SK-N-SH (cell line): ENCODE measurements at regions not wholly inside any gene's neighbourhood (a gene's known extent, or its start where the extent isn't known, plus 50 kb on each side); places are given as distances from the start of the nearest gene placed in this dataset.

ENCODE experiments used
- CTCF ChIA-PET: fragments of 300-600, 350-600 bp; formaldehyde crosslinking; extraction: SDS; loops from one replicate; lab custom pipeline; 2021; lab: Yijun Ruan, JAX
- POLR2A ChIA-PET: fragments of 350-600 bp; sonication (Branson Sonifier 250); formaldehyde crosslinking; extraction: SDS; loops from one replicate; lab custom pipeline; 2020; ENCODE audit warnings: antibody characterized with exemption, inconsistent platforms; lab: Yijun Ruan, JAX
- DNase-seq: peaks from one replicate; pipeline ENCODE4 v3.0.0; 2012
- H2AFZ ChIP-seq: fragments of 200-600 bp; sonication (generic); 2 replicates; pipeline ENCODE4 v1.8.1; 2016; ENCODE audit warnings: antibody characterized with exemption, mild to moderate bottlenecking, low read depth
- H3F3A ChIP-seq: fragments of 200-600 bp; sonication (generic); replicated peaks from 2 replicates; pipeline ENCODE3; 2016; ENCODE audit warnings: antibody characterized with exemption, mild to moderate bottlenecking; ENCODE audit not compliant: insufficient read depth
- H3K27ac ChIP-seq, 2 experiments: fragments of 200-500 bp in 1 of 2; fragments of 200-600 bp in 1 of 2; sonication (Bioruptor generic) in 1 of 2; sonication (generic), shearing (Covaris generic) in 1 of 2; 2 replicates each; pipeline versions ENCODE4 v1.5.1 to v1.6.1; 2014 to 2016; ENCODE audit warnings: low read depth in 2 of 2, inconsistent platforms in 1 of 2, low read length in 1 of 2, mild to moderate bottlenecking in 1 of 2, mixed read lengths in 1 of 2
- H3K27me3 ChIP-seq: fragments of 200-600 bp; sonication (generic), shearing (Covaris generic); 2 replicates; pipeline ENCODE4 v1.6.1; 2016; ENCODE audit warnings: mixed run types; ENCODE audit not compliant: insufficient read depth
- H3K36me3 ChIP-seq, 2 experiments: fragments of 200-500 bp in 1 of 2; fragments of 200-600 bp in 1 of 2; sonication (Bioruptor generic) in 1 of 2; sonication (generic) in 1 of 2; replicated peaks in 1 of 2; 2 replicates each; pipeline versions ENCODE3 to v1.5.1; 2014 to 2016; ENCODE audit warnings: low read length in 1 of 2, mild to moderate bottlenecking in 1 of 2; ENCODE audit not compliant: insufficient read depth in 2 of 2, control insufficient read depth in 1 of 2
- H3K4me1 ChIP-seq, 2 experiments: fragments of 200-500 bp in 1 of 2; fragments of 200-600 bp in 1 of 2; sonication (Bioruptor generic) in 1 of 2; sonication (generic), shearing (Covaris generic) in 1 of 2; 2 replicates each; pipeline versions ENCODE4 v1.5.1 to v1.6.1; 2014 to 2016; ENCODE audit warnings: low read depth in 1 of 2, low read length in 1 of 2, mixed run types in 1 of 2; ENCODE audit not compliant: insufficient read depth in 2 of 2, control insufficient read depth in 1 of 2
- H3K4me2 ChIP-seq: fragments of 200-600 bp; sonication (generic), shearing (Covaris generic); 2 replicates; pipeline ENCODE4 v1.6.1; 2017; ENCODE audit warnings: mixed run types
- H3K4me3 ChIP-seq, 2 experiments: fragments of 200-500 bp in 1 of 2; fragments of 200-600 bp in 1 of 2; sonication (Bioruptor generic) in 1 of 2; sonication (generic), shearing (Covaris generic) in 1 of 2; 2 replicates each; pipeline versions ENCODE4 v1.5.1 to v1.8.1; 2014 to 2016; ENCODE audit warnings: low read depth in 2 of 2, inconsistent platforms in 1 of 2, low read length in 1 of 2, mild to moderate bottlenecking in 1 of 2, mixed read lengths in 1 of 2, moderate library complexity in 1 of 2
- H3K79me2 ChIP-seq: fragments of 200-600 bp; sonication (generic); 2 replicates; pipeline ENCODE4 v1.8.1; 2017; ENCODE audit warnings: mild to moderate bottlenecking; ENCODE audit not compliant: insufficient read depth
- H3K9ac ChIP-seq: fragments of 200-600 bp; sonication (generic); 2 replicates; pipeline ENCODE4 v1.6.1; 2017; ENCODE audit warnings: mixed run types
- H3K9me2 ChIP-seq: fragments of 200-600 bp; sonication (generic); 2 replicates; pipeline ENCODE4 v1.6.1; 2017; ENCODE audit warnings: mixed run types
- H3K9me3 ChIP-seq: fragments of 200-600 bp; sonication (generic); 2 replicates; pipeline ENCODE4 v1.6.1; 2017; ENCODE audit warnings: mixed run types, mild to moderate bottlenecking, moderate library complexity
- H4K20me1 ChIP-seq: fragments of 200-600 bp; sonication (generic); 2 replicates; pipeline ENCODE4 v1.6.1; 2017; ENCODE audit warnings: mild to moderate bottlenecking, mixed run types; ENCODE audit not compliant: insufficient read depth
- CHD2 ChIP-seq: fragments of 150-350 bp; IDR thresholded peaks from 2 replicates; pipeline ENCODE4 v1.6.1; 2018; ENCODE audit warnings: low read length; ENCODE audit not compliant: partially characterized antibody
- CTCF ChIP-seq: fragments of 200-600 bp; sonication (generic); IDR thresholded peaks from 2 replicates; pipeline ENCODE4 v1.6.1; 2017; ENCODE audit warnings: antibody characterized with exemption, mild to moderate bottlenecking, moderate library complexity
- ELF1 ChIP-seq: IDR thresholded peaks from 2 replicates; pipeline ENCODE4 v1.4.0; 2012
- EP300 ChIP-seq, 2 experiments: IDR thresholded peaks; 2 replicates each; pipeline versions ENCODE4 v1.4.0 to v1.6.1; 2012; ENCODE audit warnings: borderline replicate concordance in 1 of 2, low read depth in 1 of 2, low read length in 1 of 2
- FOXJ3 ChIP-seq: sonication (generic); formaldehyde crosslinking; IDR thresholded peaks from 2 replicates; pipeline ENCODE4 v1.5.1; 2020; ENCODE audit warnings: mild to moderate bottlenecking, missing genetic modification reagents
- FOXM1 ChIP-seq: IDR thresholded peaks from 2 replicates; pipeline ENCODE4 v1.4.0; 2012; ENCODE audit warnings: low read depth, mild to moderate bottlenecking
- MEF2A ChIP-seq: IDR thresholded peaks from 2 replicates; pipeline ENCODE4 v1.4.0; 2012; ENCODE audit warnings: low read depth, borderline replicate concordance
- MXI1 ChIP-seq: IDR thresholded peaks from 2 replicates; pipeline ENCODE4 v1.6.1; 2012; ENCODE audit warnings: mild to moderate bottlenecking, low read depth, low read length, improper control_type of control experiment
- NFIC ChIP-seq: IDR thresholded peaks from 2 replicates; pipeline ENCODE4 v1.4.0; 2012; ENCODE audit warnings: borderline replicate concordance
- RAD21 ChIP-seq: IDR thresholded peaks from 2 replicates; pipeline ENCODE4 v1.6.1; 2012; ENCODE audit warnings: mild to moderate bottlenecking, low read length
- SIN3A ChIP-seq: IDR thresholded peaks from 2 replicates; pipeline ENCODE4 v1.6.1; 2012; ENCODE audit warnings: low read depth, mild to moderate bottlenecking, low read length, moderate library complexity, borderline replicate concordance
- TCF12 ChIP-seq: IDR thresholded peaks from 2 replicates; pipeline ENCODE4 v1.4.0; 2012
- TEAD4 ChIP-seq: IDR thresholded peaks from 2 replicates; pipeline ENCODE4 v1.4.0; 2012; ENCODE audit warnings: mild to moderate bottlenecking, borderline replicate concordance; ENCODE audit not compliant: insufficient read depth
- USF1 ChIP-seq: IDR thresholded peaks from 2 replicates; pipeline ENCODE4 v1.4.0; 2012; ENCODE audit warnings: low read depth, borderline replicate concordance
- USF2 ChIP-seq: fragments of 150-350 bp; IDR thresholded peaks from 2 replicates; pipeline ENCODE4 v1.6.1; 2017; ENCODE audit warnings: antibody characterized with exemption, low read length, low read depth, borderline replicate concordance
- YY1 ChIP-seq: IDR thresholded peaks from 2 replicates; pipeline ENCODE4 v1.4.0; 2012; ENCODE audit warnings: low read depth, mild to moderate bottlenecking
- ZBTB33 ChIP-seq: IDR thresholded peaks from 2 replicates; pipeline ENCODE4 v1.4.0; 2012; ENCODE audit warnings: low read depth, borderline replicate concordance
- WGBS: methylation state at CpG from one replicate; pipeline ENCODE4 v1.1.6; 2017; ENCODE audit warnings: low lambda C conversion rate; 5-methylcytosine and 5-hydroxymethylcytosine counted together

GRCh38 chr2:42918041-42918440 lies 125.7 kb upstream of the HAAO start:
- Histone ChIP-seq H3F3A (no peaks in the 10 kb centered on the region), H3K27me3 (no peaks in the 10 kb centered on the region), H3K4me2 (no peak overlapping the region), H3K4me3 (no peak overlapping the region), H2AFZ (no peak overlapping the region), H3K9me2 (no peaks in the 10 kb centered on the region), H3K9ac (no peak overlapping the region), H3K79me2 (no peaks in the 10 kb centered on the region), H3K36me3 (no peaks in the 10 kb centered on the region), H3K9me3 (no peaks in the 10 kb centered on the region), H3K27ac (no peak overlapping the region), H4K20me1 (no peaks in the 10 kb centered on the region), H3K4me1 (peaks cover 6 to 9% of the 10 kb centered on the region in 2 experiments; a peak in 2 of 4 replicates)
- ChIA-PET POLR2A (no interaction called here), CTCF (interaction anchor here (0.8 to 2.0 kb wide), 3 partner anchors 10 to 90 kb away, joined by 3 to 13 read pairs (median 7); no protein-coding TSS in a partner anchor)
- TF ChIP-seq YY1 (no peak), USF1 (no peak), USF2 (no peak), ELF1 (no peak), FOXM1 (no peak), EP300 (IDR thresholded peaks at IDR 0.05; ENCODE audit: borderline replicate concordance in 1 of 2, low read depth in 1 of 2, low read length in 1 of 2) (no peak), RAD21 (no peak), TCF12 (no peak), MEF2A (no peak), FOXJ3 (CRISPR knock-in tag) (no peak)
- WGBS, result 88% methylated on average over 13 of the region's 13 CpGs
- no peak for DNase-seq

- POLR2A ChIA-PET, result no interaction called here
- TF ChIP-seq CHD2 (no peak), NFIC (peak; percentile 49; the same call in 1 of the 2 replicates)
- Histone ChIP-seq H3K9me2 (no peaks in the 10 kb centered on the region), H3K27ac (no peak overlapping the region), H2AFZ (no peak overlapping the region), H3K36me3 (no peaks in the 10 kb centered on the region), H3F3A (no peaks in the 10 kb centered on the region), H3K27me3 (no peaks in the 10 kb centered on the region), H3K4me3 (no peak overlapping the region), H3K9me3 (no peaks in the 10 kb centered on the region), H4K20me1 (no peaks in the 10 kb centered on the region), H3K4me2 (no peak overlapping the region), H3K9ac (no peak overlapping the region), H3K4me1 (peaks cover 2 to 3% of the 10 kb centered on the region in 2 experiments; a peak in 2 of 4 replicates), H3K79me2 (no peaks in the 10 kb centered on the region)
- CTCF ChIA-PET, result interaction anchor here (0.8 to 1.9 kb wide), 2 partner anchors 15 to 89 kb away, joined by 3 to 7 read pairs; no protein-coding TSS in a partner anchor
- DNase-seq, result no peak
- 70% methylated on average over 10 of the region's 10 CpGs for WGBS
Measured at GRCh38 chr2:42917425-42917927, 125.1 kb upstream of the HAAO start.

- no peak overlapping the region for H3K9ac ChIP-seq
- H3K9me3 ChIP-seq, result no peaks in the 10 kb centered on the region
- no peaks in the 10 kb centered on the region for H3K9me2 ChIP-seq
- POLR2A ChIA-PET, result no interaction called here
- no peaks in the 10 kb centered on the region for H3K79me2 ChIP-seq
- H3K27me3 ChIP-seq, result no peaks in the 10 kb centered on the region
- H3K4me2 ChIP-seq, result no peak overlapping the region
- H2AFZ ChIP-seq, result no peak overlapping the region
- H3K36me3 ChIP-seq, result no peaks in the 10 kb centered on the region
- no peaks in the 10 kb centered on the region for H3F3A ChIP-seq
- H3K27ac ChIP-seq, result no peak overlapping the region
- CTCF ChIA-PET, result no interaction called here
- H3K4me3 ChIP-seq, result no peak overlapping the region
- no peak for DNase-seq
- peaks cover 0 to 2% of the 10 kb centered on the region in 2 experiments; a peak in 1 of 4 replicates for H3K4me1 ChIP-seq
- 80% methylated on average over 7 of the region's 7 CpGs for WGBS
- H4K20me1 ChIP-seq, result no peaks in the 10 kb centered on the region
- TF ChIP-seq TEAD4, result no peak
- TF ChIP-seq MXI1, result no peak
- no peak for TF ChIP-seq MEF2A
- no peak for TF ChIP-seq CTCF
- TF ChIP-seq FOXM1, result no peak
- no peak for TF ChIP-seq SIN3A
- TF ChIP-seq YY1, result no peak
- TF ChIP-seq EP300 (IDR thresholded peaks at IDR 0.05; ENCODE audit: borderline replicate concordance in 1 of 2, low read depth in 1 of 2, low read length in 1 of 2), result no peak
- TF ChIP-seq CHD2, result no peak
- TF ChIP-seq ZBTB33, result no peak
- TF ChIP-seq ELF1, result no peak
Measured at GRCh38 chr2:42916324-42916723, 123.9 kb upstream of the HAAO start.
